RWPE2 (cell line): ENCODE measurements at regions not wholly inside any gene's neighbourhood (a gene's known extent, or its start where the extent isn't known, plus 50 kb on each side); places are given as distances from the start of the nearest gene placed in this dataset.

Experiments
- ATAC-seq: fragments of 200-7000 bp; cut with Tn5 transposase; 3 replicates; pipeline ENCODE4 v1.9.1; 2021; ENCODE audit warnings: low read depth
- DNase-seq: peaks from one replicate; pipeline ENCODE4 v3.0.0-alpha.2; 2020; ENCODE audit warnings: low spot score
- H3K27ac ChIP-seq: fragments of 450-650 bp; 2 replicates; pipeline ENCODE4 v1.5.1; 2017; ENCODE audit warnings: mild to moderate bottlenecking; ENCODE audit not compliant: poor library complexity, severe bottlenecking
- H3K27me3 ChIP-seq: fragments of 250-450 bp; sonication (Bioruptor Pico); 2 replicates; pipeline ENCODE4 v1.5.1; 2021; ENCODE audit warnings: mild to moderate bottlenecking, moderate library complexity; ENCODE audit not compliant: insufficient read depth, poor library complexity, severe bottlenecking
- H3K36me3 ChIP-seq: fragments of 250-450 bp; sonication (Bioruptor Pico); 2 replicates; pipeline ENCODE4 v1.5.1; 2020; ENCODE audit warnings: low read depth, mild to moderate bottlenecking, moderate library complexity
- H3K4me1 ChIP-seq: fragments of 250-450 bp; sonication (Bioruptor Pico); 2 replicates; pipeline ENCODE4 v1.5.1; 2021; ENCODE audit warnings: mild to moderate bottlenecking, moderate library complexity; ENCODE audit not compliant: insufficient read depth, poor library complexity, severe bottlenecking
- H3K4me3 ChIP-seq: fragments of 250-450 bp; sonication (Bioruptor Pico); 2 replicates; pipeline ENCODE4 v1.5.1; 2021; ENCODE audit warnings: mild to moderate bottlenecking, moderate library complexity; ENCODE audit not compliant: severe bottlenecking
- H3K9me3 ChIP-seq: fragments of 250-450 bp; sonication (Bioruptor Pico); 2 replicates; pipeline ENCODE4 v1.5.1; 2021; ENCODE audit warnings: mild to moderate bottlenecking, moderate library complexity; ENCODE audit not compliant: severe bottlenecking
- TF ChIP-seq, protein P1 (sequence below): fragments of 450-650 bp; IDR thresholded peaks from one replicate; pipeline ENCODE4 v1.5.1; 2017; ENCODE audit warnings: mild to moderate bottlenecking, moderate library complexity; ENCODE audit not compliant: poor library complexity, severe bottlenecking

DNA sequence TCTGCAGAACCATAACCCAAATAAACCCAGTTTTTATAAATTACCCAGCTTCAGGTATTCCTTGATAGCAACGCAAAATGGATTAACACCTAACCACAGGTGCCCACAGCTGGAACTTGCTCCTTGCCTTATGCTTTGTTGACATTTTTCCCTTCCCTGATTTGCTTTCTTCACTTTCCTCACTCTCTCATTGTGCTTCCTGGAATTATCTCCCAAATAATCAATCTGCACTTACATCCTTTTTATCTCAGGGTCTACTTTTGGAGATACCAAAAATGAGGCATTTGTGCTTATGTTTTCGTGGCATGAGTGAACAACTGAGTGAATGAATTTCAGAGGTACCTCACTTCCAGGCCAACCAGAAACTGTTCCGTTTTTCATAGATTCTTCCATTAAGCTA, 374.3 kb downstream of the DOK5 start:
- TF ChIP-seq, protein P1, sequence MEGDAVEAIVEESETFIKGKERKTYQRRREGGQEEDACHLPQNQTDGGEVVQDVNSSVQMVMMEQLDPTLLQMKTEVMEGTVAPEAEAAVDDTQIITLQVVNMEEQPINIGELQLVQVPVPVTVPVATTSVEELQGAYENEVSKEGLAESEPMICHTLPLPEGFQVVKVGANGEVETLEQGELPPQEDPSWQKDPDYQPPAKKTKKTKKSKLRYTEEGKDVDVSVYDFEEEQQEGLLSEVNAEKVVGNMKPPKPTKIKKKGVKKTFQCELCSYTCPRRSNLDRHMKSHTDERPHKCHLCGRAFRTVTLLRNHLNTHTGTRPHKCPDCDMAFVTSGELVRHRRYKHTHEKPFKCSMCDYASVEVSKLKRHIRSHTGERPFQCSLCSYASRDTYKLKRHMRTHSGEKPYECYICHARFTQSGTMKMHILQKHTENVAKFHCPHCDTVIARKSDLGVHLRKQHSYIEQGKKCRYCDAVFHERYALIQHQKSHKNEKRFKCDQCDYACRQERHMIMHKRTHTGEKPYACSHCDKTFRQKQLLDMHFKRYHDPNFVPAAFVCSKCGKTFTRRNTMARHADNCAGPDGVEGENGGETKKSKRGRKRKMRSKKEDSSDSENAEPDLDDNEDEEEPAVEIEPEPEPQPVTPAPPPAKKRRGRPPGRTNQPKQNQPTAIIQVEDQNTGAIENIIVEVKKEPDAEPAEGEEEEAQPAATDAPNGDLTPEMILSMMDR, result no peak
- H3K4me1 ChIP-seq, result no peaks in the 10 kb centered on the region
- H3K36me3 ChIP-seq, result no peaks in the 10 kb centered on the region
- ATAC-seq (no peak), DNase-seq (no peak)
- H3K27ac ChIP-seq, result no peak overlapping the region
- H3K27me3 ChIP-seq, result peaks cover 11% of the 10 kb centered on the region
- H3K4me3 ChIP-seq, result no peak overlapping the region
- no peaks in the 10 kb centered on the region for H3K9me3 ChIP-seq

DNA sequence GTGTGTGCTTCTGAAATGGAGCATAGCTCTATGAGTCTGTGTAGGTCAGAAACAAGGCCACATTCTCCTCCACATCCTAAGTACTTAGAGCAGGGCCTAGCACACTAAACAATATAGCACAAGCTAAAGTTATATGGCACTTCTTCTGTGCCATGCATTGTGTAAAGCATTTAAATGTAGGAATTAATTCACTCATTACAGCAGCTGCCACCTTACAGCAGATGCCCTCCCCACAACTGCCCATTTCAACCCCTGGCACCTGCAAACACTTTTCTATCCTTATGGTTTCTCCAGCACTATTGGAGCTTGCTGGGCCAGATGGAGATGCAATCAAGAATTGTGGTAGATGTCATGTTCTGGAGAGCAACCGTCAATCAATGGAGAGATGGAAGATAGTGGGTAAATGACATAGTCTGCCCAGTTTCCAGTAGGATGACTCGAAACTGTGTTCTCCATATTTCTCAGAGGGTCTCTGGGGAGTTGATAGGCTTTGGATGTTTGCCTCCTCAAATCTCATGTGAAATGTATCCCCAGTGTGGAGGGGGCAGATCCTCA, 373.7 kb downstream of the DOK5 start:
- DNase-seq (no peak), ATAC-seq (0 out of 3 replicates have a peak, but pooled peaks have one; percentile 11)
- Histone ChIP-seq H3K9me3 (no peaks in the 10 kb centered on the region), H3K27me3 (peaks cover 17% of the 10 kb centered on the region), H3K4me1 (no peaks in the 10 kb centered on the region), H3K27ac (no peak overlapping the region), H3K4me3 (no peak overlapping the region), H3K36me3 (no peaks in the 10 kb centered on the region)
- TF ChIP-seq, protein P1, result no peak

DNA sequence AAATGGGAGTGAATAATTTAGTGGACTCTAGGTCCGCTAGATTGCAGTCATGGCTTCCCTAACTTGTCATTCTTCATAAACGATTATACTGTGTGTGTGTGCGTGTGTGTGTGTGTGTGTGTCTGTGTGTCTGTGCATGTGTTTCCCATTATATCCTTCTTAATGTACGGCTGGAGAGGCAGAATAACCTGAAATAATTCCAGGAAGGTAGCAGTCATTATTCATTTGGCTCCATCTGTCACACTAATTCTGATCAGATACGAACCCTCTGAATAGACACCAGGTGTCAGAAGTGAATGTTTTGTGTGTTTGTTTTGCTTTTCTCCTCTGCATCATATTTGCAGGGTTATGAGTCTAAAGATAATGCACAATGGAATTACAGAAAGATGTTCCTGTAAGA, 372.9 kb downstream of the DOK5 start:
- no peak for ATAC-seq
- H3K36me3 ChIP-seq, result no peaks in the 10 kb centered on the region
- TF ChIP-seq, protein P1, result no peak

DNA sequence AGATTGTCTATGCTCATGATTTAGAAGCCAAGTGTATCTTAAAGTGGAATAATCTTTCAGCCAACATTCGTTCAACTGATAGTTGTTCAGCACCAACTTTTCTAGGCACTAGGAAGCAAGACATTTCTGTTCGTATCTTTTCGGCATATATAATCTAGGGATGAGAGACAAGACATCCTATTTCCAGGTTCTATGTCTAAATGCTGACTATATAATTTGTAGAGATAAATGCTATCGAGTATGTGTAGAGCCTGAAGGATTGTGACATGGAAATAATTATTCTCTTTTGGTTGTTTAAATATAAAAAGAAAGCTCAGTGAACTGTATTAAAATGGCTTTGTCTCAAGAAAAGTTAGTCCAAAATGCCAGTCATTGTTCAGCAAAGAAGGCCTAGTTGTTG, 371.6 kb downstream of the DOK5 start:
- no peaks in the 10 kb centered on the region for H3K4me1 ChIP-seq
- DNase-seq, result no peak
- TF ChIP-seq, protein P1, result no peak
- H3K4me3 ChIP-seq, result no peak overlapping the region
- H3K27me3 ChIP-seq, result peaks cover 32% of the 10 kb centered on the region
- H3K27ac ChIP-seq, result no peak overlapping the region
- no peaks in the 10 kb centered on the region for H3K36me3 ChIP-seq
- ATAC-seq, result no peak
- no peaks in the 10 kb centered on the region for H3K9me3 ChIP-seq

More for the DNA sequence above, 372.9 kb downstream of the DOK5 start:
- DNase-seq, result no peak
- H3K27me3 ChIP-seq, result peaks cover 23% of the 10 kb centered on the region
- H3K4me1 ChIP-seq, result no peaks in the 10 kb centered on the region
- no peak overlapping the region for H3K27ac ChIP-seq
- H3K9me3 ChIP-seq, result no peaks in the 10 kb centered on the region
- no peak overlapping the region for H3K4me3 ChIP-seq

DNA sequence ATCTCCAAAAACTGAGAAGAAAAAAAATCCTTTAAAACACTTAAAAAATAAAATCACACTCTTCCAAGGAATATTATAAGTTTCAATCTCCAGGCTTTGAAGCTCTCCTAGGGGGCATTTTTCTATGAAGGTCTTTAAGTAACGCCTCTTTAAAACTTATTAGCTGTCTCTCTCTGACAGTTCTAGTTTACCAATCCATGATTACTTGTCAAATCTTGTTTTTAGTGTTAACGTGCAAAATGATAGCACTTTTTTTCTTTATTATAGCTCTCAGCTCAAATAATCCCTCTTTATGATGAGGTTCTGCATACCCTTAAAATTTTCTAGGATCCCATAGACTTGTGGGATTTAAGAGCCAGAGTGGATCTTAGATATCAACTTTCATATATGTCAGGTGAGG, 369.0 kb downstream of the DOK5 start:
- peaks cover 44% of the 10 kb centered on the region for H3K27me3 ChIP-seq
- ATAC-seq (no peak), DNase-seq (no peak)
- no peaks in the 10 kb centered on the region for H3K9me3 ChIP-seq
- no peak overlapping the region for H3K27ac ChIP-seq
- no peak overlapping the region for H3K4me3 ChIP-seq
- H3K4me1 ChIP-seq, result no peaks in the 10 kb centered on the region
- TF ChIP-seq, protein P1, result no peak
- H3K36me3 ChIP-seq, result no peaks in the 10 kb centered on the region
